GM12874 (cell line): ENCODE measurements at regions not wholly inside any gene's neighbourhood (a gene's known extent, or its start where the extent isn't known, plus 50 kb on each side); places are given as distances from the start of the nearest gene placed in this dataset.

Experiments
- TF ChIP-seq, protein P1 (sequence below): IDR thresholded peaks from 2 replicates; pipeline ENCODE4 v1.5.1; 2011; ENCODE audit warnings: low read depth, mild to moderate bottlenecking, control low read depth, low read length, moderate library complexity; ENCODE audit not compliant: insufficient read depth

GRCh38 chr9:88807426-88807825 lies 183.8 kb upstream of the S1PR3 start:
- TF ChIP-seq, protein P1, sequence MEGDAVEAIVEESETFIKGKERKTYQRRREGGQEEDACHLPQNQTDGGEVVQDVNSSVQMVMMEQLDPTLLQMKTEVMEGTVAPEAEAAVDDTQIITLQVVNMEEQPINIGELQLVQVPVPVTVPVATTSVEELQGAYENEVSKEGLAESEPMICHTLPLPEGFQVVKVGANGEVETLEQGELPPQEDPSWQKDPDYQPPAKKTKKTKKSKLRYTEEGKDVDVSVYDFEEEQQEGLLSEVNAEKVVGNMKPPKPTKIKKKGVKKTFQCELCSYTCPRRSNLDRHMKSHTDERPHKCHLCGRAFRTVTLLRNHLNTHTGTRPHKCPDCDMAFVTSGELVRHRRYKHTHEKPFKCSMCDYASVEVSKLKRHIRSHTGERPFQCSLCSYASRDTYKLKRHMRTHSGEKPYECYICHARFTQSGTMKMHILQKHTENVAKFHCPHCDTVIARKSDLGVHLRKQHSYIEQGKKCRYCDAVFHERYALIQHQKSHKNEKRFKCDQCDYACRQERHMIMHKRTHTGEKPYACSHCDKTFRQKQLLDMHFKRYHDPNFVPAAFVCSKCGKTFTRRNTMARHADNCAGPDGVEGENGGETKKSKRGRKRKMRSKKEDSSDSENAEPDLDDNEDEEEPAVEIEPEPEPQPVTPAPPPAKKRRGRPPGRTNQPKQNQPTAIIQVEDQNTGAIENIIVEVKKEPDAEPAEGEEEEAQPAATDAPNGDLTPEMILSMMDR, result no peak

GRCh38 chr9:88808019-88808656 lies 183.1 kb upstream of the S1PR3 start:
- TF ChIP-seq, protein P1, result no peak

DNA sequence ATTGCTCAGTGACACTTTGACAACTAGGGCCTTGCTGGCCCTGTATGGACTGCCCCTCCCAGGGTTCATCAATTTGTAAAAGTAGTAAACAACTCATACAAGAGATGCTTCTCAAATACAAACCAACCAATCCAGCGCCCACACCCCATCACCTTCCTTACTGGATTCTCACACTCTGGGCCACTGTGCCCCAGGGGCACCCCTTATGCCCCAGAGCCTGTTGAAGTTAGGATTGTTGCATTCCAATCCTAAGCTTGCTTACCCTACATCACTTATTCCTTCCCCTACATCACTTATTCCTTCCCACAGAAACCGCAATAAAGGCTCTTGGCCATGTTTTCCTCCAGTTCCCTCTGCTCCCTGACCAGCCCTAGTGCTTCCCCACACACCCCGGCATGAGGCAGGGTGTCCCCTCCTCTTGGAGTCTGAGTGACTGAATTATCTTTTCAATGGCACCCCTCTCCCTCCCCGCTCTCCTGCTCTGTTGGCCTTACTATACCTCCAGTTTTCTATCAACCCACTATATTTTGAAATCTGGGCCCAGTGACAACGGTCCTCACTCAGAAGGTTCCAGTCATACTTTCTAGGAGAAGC lies 182.4 kb upstream of the S1PR3 start:
- TF ChIP-seq, protein P1, result no peak

GRCh38 chr9:88809355-88810161 lies 181.7 kb upstream of the S1PR3 start:
- TF ChIP-seq, protein P1, result no peak

DNA sequence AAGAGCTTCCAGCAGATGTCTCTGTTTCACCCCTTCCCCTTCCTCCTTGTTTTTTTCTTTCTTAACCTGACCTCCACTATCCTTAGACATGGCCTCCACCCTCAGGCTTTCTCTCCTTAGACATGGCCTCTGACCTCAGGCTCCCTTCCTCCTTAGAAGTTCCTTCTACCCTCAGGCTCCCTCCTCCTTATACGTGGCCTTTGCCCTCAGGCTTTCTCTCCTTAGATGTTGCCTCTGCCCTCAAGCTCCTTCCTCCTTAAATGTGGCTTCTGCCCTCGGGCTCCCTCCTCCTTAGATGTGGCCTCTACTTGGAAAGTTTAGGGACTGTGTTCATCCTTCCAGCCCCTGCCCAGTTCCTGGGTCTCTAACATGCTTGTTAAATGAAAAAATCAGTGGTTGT lies 180.4 kb upstream of the S1PR3 start:
- TF ChIP-seq, protein P1, result no peak

- TF ChIP-seq, protein P1, result no peak
Observed at GRCh38 chr9:88811511-88811910, 179.8 kb upstream of the S1PR3 start.

DNA sequence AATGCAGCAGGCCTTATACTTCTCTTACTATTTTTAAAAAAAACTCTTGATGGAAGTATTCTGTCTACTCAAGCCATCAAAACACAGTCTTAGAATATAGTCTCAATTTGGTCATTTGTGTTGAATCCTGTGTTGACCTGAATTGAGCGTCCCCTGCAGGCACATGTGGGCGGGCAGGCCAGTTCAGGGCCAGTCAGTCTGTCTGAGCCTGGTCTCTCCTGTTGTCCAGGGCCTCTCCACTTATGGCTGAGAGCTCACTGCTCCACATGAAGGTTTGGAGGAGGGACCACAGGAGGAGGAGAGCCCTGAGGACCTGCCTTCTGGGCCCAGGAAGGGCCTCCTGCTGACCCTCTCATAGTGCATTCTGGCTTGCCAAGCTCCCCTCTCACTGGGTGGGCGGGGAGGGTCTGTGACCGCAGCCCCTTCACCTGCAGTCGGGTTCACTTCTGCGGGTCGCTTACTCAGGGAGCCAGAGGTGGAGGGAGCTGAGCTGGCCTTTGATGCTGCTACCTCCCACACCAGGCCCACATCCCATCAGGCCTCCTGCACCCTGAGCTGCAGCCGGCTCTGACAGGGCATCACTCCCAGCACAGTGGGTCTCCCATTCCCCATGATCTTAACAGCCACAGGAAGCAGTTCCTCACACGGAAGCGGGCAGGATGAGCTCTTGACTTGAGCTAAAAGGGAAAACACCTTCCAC lies 178.2 kb upstream of the S1PR3 start:
- TF ChIP-seq, protein P1, result no peak
